Right renal cortex interstitium (tissue), 3 donors: ENCODE measurements at regions not wholly inside any gene's neighbourhood (a gene's known extent, or its start where the extent isn't known, plus 50 kb on each side); places are given as distances from the start of the nearest gene placed in this dataset.

ENCODE experiments used
- DNase-seq, 3 donors: peaks; one replicate each; pipeline ENCODE4 v3.0.0-alpha.2; 2013; ENCODE audit warnings: low read depth in 3 of 3, low spot score in 2 of 3

- no peak for DNase-seq
These were observed 132.0 kb upstream of the RAI14 start for GRCh38 chr5:34524123-34524522.

- no peak for DNase-seq
These were observed 130.4 kb upstream of the RAI14 start for GRCh38 chr5:34525761-34526160.

DNA sequence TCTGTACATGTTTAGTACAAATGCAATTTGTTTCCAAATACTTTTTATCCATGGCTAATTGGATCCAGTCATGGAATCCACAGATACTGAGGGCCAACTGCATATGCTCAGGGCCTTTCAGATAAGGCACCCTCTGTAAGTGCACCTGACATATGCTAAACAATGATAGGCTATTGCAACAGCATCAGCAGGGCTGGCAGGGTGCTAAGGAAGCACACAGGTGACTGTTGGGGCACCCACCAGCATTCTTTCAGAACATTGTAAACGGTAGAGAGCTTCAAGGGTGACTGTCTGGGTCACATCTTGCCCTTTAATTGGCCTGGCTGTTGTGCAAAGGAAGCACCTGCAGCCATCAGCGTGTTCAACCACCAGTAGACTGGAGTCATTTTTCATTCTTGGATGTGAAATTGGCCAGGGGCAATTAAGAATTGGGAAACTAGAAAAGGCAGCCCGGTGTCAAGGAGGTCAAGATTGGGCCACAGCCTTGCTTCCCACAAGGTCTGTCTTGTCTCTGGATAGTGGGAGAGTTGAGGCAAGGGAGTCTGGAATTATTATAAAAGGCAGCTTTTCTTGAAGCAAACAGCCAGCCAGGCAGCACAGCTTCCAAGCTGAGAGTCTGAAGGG, 129.3 kb upstream of the RAI14 start:
- DNase-seq, result no peak

- no peak for DNase-seq
These were observed 126.4 kb upstream of the RAI14 start for GRCh38 chr5:34529581-34530331.

GRCh38 chr5:34530637-34531036, 125.5 kb upstream of the RAI14 start:
- DNase-seq, result no peak

DNA sequence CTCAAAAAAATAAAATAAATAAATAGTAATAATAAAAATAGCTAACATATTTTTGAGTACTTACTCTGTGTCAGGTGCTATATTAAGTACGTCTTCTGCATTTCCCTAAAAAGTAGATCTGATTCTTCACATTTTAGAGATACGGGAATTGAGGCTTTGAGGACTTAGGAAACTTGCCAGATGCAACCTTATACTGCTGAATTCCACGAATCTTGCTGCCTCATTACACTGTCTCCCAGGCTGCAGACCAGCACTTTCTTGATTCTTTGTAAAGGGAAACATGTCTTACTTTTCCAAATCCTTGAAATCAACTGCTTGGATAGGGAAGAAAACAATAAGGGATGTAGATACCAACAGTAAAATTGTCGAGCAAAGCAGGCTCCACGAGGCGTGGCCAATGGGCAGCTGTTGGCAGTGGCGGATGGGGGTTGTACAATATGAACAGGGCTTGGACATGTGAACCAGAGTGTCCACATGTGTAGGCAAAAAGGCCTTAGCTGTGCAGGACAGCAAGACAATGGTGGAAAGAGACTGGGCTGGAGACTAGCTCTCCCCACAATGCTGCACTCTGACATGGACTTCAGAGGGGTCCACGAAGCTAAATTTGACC, 124.3 kb upstream of the RAI14 start:
- no peak for DNase-seq

- DNase-seq, result no peak
These were observed 122.3 kb upstream of the RAI14 start for GRCh38 chr5:34533582-34534522.

- no peak for DNase-seq
These were observed 121.5 kb upstream of the RAI14 start for GRCh38 chr5:34534523-34535103.

DNA sequence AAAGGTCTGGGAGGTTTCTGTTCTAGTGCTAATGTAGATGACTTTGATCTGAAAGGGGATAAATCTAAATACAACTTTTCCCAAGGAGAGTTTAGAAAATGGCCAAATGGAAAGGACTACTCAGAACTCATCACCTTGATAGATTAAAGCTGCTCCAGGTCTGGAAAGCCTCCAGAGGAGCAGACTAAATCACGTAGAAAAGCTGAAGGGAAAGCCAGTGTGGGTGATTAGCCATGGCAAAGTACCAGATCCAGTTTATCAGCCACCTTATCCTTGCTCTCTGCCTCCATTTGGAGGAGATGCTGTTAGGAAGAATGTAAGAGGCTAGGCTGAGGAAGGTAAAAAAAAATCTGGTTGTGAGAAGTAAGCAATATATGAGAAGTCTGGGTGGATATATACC, 120.7 kb upstream of the RAI14 start:
- no peak for DNase-seq

- DNase-seq, result no peak
These were observed 120.0 kb upstream of the RAI14 start for GRCh38 chr5:34535944-34536623.

- DNase-seq, result no peak
These were observed 119.4 kb upstream of the RAI14 start for GRCh38 chr5:34536699-34537098.

- DNase-seq, result no peak
These were observed 118.0 kb upstream of the RAI14 start for GRCh38 chr5:34538026-34538672.

DNA sequence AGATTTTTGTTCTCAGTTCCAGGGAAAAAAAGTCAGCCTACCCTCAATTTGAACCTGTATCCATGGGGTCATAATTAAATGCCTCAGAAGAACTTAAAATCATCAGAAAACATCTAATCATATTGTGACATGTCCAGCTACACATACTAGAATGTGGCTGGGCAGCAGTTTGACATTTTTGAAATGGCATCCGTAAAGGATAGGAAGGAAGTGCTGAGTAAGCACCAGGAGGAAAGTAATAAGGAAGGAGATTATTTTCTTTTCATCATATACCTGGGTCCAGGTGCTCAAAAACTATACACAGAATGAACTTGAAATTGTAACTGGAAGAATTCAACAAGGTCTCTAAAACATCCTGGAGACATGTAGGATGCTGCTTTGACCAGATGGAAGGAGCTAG, 116.9 kb upstream of the RAI14 start:
- DNase-seq, result no peak

DNA sequence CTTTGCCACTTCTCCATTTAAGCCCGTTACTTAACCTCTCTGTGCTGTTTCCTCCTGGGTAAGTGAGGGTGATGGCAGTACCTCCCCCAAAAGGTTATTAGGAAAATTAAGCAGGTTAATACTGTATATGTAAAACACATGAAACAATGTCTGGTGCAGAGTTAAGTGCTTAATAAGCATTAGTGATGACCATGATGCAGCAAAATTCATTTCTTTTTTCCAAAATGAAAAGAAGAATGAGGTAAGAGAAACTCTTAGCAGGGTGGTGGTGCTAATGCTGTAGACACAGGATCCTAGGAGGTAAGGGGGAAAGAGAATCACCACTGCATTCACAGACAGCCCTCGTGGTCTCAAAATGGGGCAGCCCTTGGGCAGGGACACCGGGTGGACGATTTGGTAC, 115.1 kb upstream of the RAI14 start:
- DNase-seq, result no peak

- no peak for DNase-seq
These were observed 113.3 kb upstream of the RAI14 start for GRCh38 chr5:34542818-34543217.

DNA sequence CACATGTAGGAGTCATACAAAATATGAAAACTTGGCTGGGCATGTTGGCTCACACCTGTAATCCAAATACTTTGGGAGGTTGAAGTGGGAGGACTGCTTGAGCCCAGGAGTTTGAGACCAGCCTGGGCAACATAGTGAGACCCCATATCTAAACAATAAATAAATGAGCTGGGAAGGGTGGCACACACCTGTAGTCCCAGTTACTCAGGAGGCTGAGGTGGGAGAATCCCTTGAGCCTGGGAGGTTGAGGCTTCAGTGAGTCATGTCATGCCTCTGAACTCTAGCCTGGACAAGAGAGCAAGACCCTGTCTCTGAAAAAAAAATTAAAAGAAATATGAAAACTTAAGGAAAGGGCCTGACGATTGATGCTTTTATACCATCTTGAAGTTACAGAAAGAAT, 112.4 kb upstream of the RAI14 start:
- no peak for DNase-seq

DNA sequence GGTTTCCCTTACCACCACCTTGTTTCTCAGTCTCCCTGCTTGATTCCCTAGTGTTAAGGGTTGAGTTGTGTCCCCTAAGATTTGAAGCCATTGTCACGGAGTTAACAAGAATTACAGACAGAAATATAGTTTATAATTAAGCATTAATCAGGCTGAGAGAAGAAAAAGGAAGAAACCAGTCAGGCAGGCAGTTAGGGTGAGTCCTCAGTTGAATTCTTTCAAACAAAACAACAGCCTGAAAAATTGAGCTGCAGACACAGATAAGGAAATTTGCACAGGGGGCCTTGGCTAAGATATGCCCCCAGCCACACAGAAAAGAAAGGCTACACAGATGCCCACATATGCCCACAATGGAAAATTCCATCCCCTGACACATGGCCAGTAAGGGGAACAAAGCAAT, 111.7 kb upstream of the RAI14 start:
- no peak for DNase-seq

GRCh38 chr5:34545164-34545563, 111.0 kb upstream of the RAI14 start:
- DNase-seq, result no peak

GRCh38 chr5:34545626-34546025, 110.5 kb upstream of the RAI14 start:
- DNase-seq, result no peak
